ENCODE measurements at regions not wholly inside any gene's neighbourhood (a gene's known extent, or its start where the extent isn't known, plus 50 kb on each side); places are given as distances from the start of the nearest gene placed in this dataset.

DNA sequence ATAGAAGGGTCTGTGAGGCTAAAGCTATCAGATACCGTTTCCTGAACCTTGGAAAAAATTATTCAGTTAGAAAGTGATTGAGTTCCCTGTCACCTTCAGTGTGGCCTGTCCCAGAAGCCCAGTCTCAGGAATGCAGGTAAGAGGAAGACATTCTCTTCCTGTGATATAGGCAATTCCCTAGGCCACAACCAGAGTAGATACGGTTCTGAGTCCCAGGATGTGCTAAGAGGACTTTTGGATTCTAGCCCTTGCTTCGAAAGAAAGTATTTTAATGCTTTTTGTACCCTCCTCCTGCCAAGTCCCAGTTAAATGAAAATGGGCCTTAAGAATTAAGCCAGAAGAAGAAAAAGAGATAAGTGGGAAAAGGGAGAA is 313.5 kb upstream of the PLXNA2 start:
- H3K4me1 Mint-ChIP-seq (ENCODE audit: low read depth): no peaks in the 10 kb centered on the region
- no peak for ATAC-seq (replicated peaks in 1 of 2)
- H3K4me3 Mint-ChIP-seq: no peak overlapping the region
- H3K27me3 Mint-ChIP-seq (ENCODE audit: low read depth): no peaks in the 10 kb centered on the region
- peaks cover 0 to 3% of the 10 kb centered on the region in 2 donors for H3K9me3 Mint-ChIP-seq
- no peak overlapping the region for H3K27ac Mint-ChIP-seq
- no peak for DNase-seq
- H3K36me3 Mint-ChIP-seq (ENCODE audit: insufficient read depth in 2 of 2): no peaks in the 10 kb centered on the region

GRCh38 chr1:208559597-208560329 is 315.6 kb upstream of the PLXNA2 start:
- no peak overlapping the region for H3K4me3 Mint-ChIP-seq
- no peaks in the 10 kb centered on the region for H3K4me1 Mint-ChIP-seq (ENCODE audit: low read depth)
- peaks cover 0 to 4% of the 10 kb centered on the region in 2 donors for H3K9me3 Mint-ChIP-seq
- ATAC-seq (replicated peaks in 1 of 2): no peak
- no peaks in the 10 kb centered on the region for H3K27me3 Mint-ChIP-seq (ENCODE audit: low read depth)
- H3K36me3 Mint-ChIP-seq (ENCODE audit: insufficient read depth in 2 of 2): no peaks in the 10 kb centered on the region
- H3K27ac Mint-ChIP-seq: no peak overlapping the region
- no peak for DNase-seq

- ATAC-seq (replicated peaks in 1 of 2): no peak
- Mint-ChIP-seq H3K4me3 (no peak overlapping the region), H3K27me3 (ENCODE audit: low read depth) (no peaks in the 10 kb centered on the region), H3K4me1 (ENCODE audit: low read depth) (no peaks in the 10 kb centered on the region), H3K9me3 (peaks cover 0 to 4% of the 10 kb centered on the region in 2 donors), H3K27ac (no peak overlapping the region), H3K36me3 (ENCODE audit: insufficient read depth in 2 of 2) (no peaks in the 10 kb centered on the region)
- no peak for DNase-seq
These were observed 318.2 kb upstream of the PLXNA2 start for GRCh38 chr1:208562151-208562960.

DNA sequence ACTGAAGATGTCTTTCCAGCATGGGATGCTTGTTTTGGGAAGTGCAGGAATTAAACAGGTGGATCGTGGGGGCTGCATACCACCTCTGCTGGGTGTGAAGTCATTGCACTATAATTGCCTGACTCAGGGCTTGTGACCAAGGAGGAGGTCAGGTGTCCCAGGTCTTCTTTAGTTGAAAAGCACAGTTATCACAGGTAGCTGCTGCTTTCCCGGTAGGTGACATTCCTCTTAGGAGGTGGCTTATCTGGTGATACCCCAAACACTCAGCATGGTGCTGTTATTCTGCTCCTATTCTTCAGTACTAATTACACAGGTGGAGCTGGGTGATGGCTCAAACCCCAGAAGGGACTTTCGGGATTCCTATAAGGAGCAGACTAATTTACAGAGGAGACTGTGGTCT is 320.3 kb upstream of the PLXNA2 start:
- Mint-ChIP-seq H3K4me1 (ENCODE audit: low read depth) (no peaks in the 10 kb centered on the region), H3K9me3 (peaks cover 4 to 10% of the 10 kb centered on the region in 2 donors), H3K36me3 (ENCODE audit: insufficient read depth in 2 of 2) (peaks cover 0 to 1% of the 10 kb centered on the region in 2 donors), H3K4me3 (no peak overlapping the region), H3K27ac (no peak overlapping the region), H3K27me3 (ENCODE audit: low read depth) (peaks cover 10% of the 10 kb centered on the region)
- ATAC-seq (replicated peaks in 1 of 2): no peak
- DNase-seq: no peak

- Mint-ChIP-seq H3K9me3 (peaks cover 4 to 10% of the 10 kb centered on the region in 2 donors), H3K4me1 (ENCODE audit: low read depth) (no peaks in the 10 kb centered on the region), H3K36me3 (ENCODE audit: insufficient read depth in 2 of 2) (peaks cover 0 to 1% of the 10 kb centered on the region in 2 donors), H3K27me3 (ENCODE audit: low read depth) (peaks cover 18% of the 10 kb centered on the region), H3K4me3 (no peak overlapping the region), H3K27ac (no peak overlapping the region)
- DNase-seq: no peak
- no peak for ATAC-seq (replicated peaks in 1 of 2)
These were observed 321.7 kb upstream of the PLXNA2 start for GRCh38 chr1:208565756-208566440.

DNA sequence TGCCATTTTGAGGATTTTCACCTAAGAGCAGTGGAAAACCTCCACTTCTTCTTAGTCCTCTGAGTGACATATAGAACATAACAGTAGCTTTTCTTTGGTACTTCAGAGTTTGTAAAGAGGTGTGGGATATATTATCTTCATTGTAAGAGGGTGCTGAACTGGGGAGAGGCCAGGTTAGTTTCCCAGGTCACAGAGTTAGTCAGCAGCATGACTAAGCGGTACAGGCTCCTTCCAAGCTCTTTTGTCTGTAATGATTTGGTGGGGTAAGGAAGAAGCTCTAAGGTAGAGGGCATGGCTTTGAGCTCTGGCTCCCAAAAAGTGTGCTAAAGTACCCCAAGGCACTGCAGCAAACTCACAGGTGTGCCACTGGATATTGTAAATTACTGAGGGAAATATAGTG is 325.0 kb upstream of the PLXNA2 start:
- H3K27me3 Mint-ChIP-seq (ENCODE audit: low read depth): peaks cover 18% of the 10 kb centered on the region
- no peak for ATAC-seq (replicated peaks in 1 of 2)

DNA sequence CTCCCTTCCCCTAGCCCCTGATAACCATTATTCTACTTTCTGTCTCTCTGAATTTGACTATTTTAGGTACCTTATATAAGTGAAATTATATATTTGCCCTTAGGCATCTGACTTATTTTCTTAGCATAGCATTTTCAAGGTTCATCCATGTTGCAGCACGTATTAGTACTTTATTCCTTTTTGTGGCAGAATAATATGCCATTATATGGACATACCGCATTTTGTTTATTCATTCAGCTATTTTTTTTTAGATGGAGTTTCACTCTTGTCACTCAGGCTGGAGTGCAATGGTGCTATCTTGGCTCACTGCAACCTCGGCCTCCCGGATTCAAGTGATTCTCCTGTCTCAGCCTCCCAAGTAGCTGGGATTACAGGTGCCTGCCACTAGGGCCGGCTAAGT is 326.2 kb upstream of the PLXNA2 start:
- Mint-ChIP-seq H3K27ac (no peak overlapping the region), H3K4me1 (ENCODE audit: low read depth) (no peaks in the 10 kb centered on the region), H3K4me3 (no peak overlapping the region), H3K36me3 (ENCODE audit: insufficient read depth in 2 of 2) (peaks cover 0 to 1% of the 10 kb centered on the region in 2 donors), H3K9me3 (peaks cover 0 to 10% of the 10 kb centered on the region in 2 donors), H3K27me3 (ENCODE audit: low read depth) (peaks cover 18% of the 10 kb centered on the region)
- ATAC-seq (replicated peaks in 1 of 2) (no peak), DNase-seq (no peak)

More for the DNA sequence above, 325.0 kb upstream of the PLXNA2 start:
- DNase-seq: no peak
- Mint-ChIP-seq H3K4me3 (no peak overlapping the region), H3K36me3 (ENCODE audit: insufficient read depth in 2 of 2) (peaks cover 0 to 1% of the 10 kb centered on the region in 2 donors), H3K4me1 (ENCODE audit: low read depth) (no peaks in the 10 kb centered on the region), H3K9me3 (peaks cover 0 to 10% of the 10 kb centered on the region in 2 donors), H3K27ac (no peak overlapping the region)

DNA sequence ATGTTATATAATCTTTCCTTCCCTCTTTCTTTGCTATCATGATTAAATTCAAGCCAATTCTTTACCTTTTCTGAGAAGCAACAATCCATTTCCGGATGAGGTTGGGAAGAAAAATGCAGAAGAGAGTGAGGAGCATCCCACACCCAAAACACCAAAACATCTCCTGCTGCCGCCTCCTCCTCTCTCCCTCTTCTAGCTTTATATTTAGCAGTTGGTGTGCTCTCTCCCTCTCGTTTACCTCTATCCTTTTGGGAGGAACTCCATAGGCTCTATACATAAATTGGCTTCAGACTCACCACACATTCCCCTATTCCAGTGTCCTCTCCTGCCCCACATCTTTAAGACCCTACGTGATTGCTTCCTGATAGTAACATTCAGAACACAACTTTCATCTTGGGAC is 332.2 kb upstream of the PLXNA2 start:
- no peak overlapping the region for H3K27ac Mint-ChIP-seq
- no peaks in the 10 kb centered on the region for H3K9me3 Mint-ChIP-seq
- no peak overlapping the region for H3K4me3 Mint-ChIP-seq
- H3K4me1 Mint-ChIP-seq (ENCODE audit: low read depth): no peaks in the 10 kb centered on the region
- ATAC-seq (replicated peaks in 1 of 2): no peak
- no peaks in the 10 kb centered on the region for H3K27me3 Mint-ChIP-seq (ENCODE audit: low read depth)
- no peak for DNase-seq
- H3K36me3 Mint-ChIP-seq (ENCODE audit: insufficient read depth in 2 of 2): no peaks in the 10 kb centered on the region

DNA sequence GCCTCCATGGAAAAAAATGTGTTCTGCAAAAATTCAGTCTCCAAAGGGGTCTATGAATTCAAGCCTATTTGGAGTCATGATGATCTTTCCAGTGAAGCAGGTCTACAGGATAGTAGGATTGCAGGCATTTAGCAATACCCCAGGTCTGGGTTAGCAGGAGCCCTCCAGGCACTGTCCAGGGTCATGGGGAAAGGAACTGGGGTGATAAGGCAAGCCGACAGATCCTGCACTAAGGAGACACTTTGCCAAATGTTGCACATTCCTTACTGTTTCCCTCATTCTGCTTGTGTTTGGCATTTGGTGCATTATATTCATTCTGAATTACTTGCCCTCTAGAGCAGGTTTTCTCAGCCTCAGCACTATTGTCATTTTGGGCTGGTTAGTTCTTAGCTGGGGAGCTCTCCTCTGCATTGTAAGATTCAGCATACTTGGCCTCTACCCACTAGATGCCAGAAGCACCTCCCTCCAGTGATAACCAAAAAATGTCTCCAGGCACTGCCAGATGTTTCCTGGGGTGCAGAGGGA is 333.3 kb upstream of the PLXNA2 start:
- Mint-ChIP-seq H3K27me3 (ENCODE audit: low read depth) (no peaks in the 10 kb centered on the region), H3K27ac (no peak overlapping the region), H3K9me3 (no peaks in the 10 kb centered on the region), H3K4me1 (ENCODE audit: low read depth) (no peaks in the 10 kb centered on the region), H3K36me3 (ENCODE audit: insufficient read depth in 2 of 2) (no peaks in the 10 kb centered on the region), H3K4me3 (no peak overlapping the region)
- no peak for DNase-seq
- no peak for ATAC-seq (replicated peaks in 1 of 2)

DNA sequence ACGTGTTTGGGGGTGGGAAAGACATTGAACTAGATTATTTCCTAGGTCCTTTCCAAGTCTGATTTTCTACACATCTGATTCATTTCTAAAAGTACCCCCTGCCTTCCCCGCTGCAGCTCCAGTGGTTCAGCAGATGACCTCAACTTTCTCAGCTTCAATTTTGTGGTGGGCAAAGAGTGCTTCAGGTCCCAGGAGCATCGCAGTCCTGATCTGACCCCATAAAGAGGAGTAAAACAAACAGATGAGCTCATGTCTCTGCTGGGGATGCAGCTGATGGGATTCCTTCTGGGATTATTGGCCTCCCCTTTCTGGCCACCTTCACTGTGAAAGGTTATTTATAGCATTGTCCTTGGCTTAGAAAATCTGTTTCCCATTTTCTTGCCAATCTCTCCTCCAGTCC is 337.0 kb upstream of the PLXNA2 start:
- H3K4me1 Mint-ChIP-seq (ENCODE audit: low read depth): no peaks in the 10 kb centered on the region
- H3K27me3 Mint-ChIP-seq (ENCODE audit: low read depth): no peaks in the 10 kb centered on the region
- DNase-seq (no peak), ATAC-seq (replicated peaks in 1 of 2) (no peak)
- no peaks in the 10 kb centered on the region for H3K36me3 Mint-ChIP-seq (ENCODE audit: insufficient read depth in 2 of 2)
- H3K27ac Mint-ChIP-seq: no peak overlapping the region
- peaks cover 0 to 5% of the 10 kb centered on the region in 2 donors for H3K9me3 Mint-ChIP-seq
- no peak overlapping the region for H3K4me3 Mint-ChIP-seq

- H3K4me1 Mint-ChIP-seq (ENCODE audit: low read depth): no peaks in the 10 kb centered on the region
- H3K27ac Mint-ChIP-seq: no peak overlapping the region
- no peak overlapping the region for H3K4me3 Mint-ChIP-seq
- H3K27me3 Mint-ChIP-seq (ENCODE audit: low read depth): no peaks in the 10 kb centered on the region
- H3K36me3 Mint-ChIP-seq (ENCODE audit: insufficient read depth in 2 of 2): no peaks in the 10 kb centered on the region
- H3K9me3 Mint-ChIP-seq: peaks cover 0 to 5% of the 10 kb centered on the region in 2 donors
- DNase-seq (no peak), ATAC-seq (replicated peaks in 1 of 2) (no peak)
These were observed 337.5 kb upstream of the PLXNA2 start for GRCh38 chr1:208581667-208582066.

- Mint-ChIP-seq H3K4me3 (no peak overlapping the region), H3K27ac (no peak overlapping the region), H3K27me3 (ENCODE audit: low read depth) (no peaks in the 10 kb centered on the region), H3K4me1 (ENCODE audit: low read depth) (no peaks in the 10 kb centered on the region), H3K36me3 (ENCODE audit: insufficient read depth in 2 of 2) (no peaks in the 10 kb centered on the region), H3K9me3 (peaks cover 0 to 5% of the 10 kb centered on the region in 2 donors)
- DNase-seq (no peak), ATAC-seq (replicated peaks in 1 of 2) (no peak)
These were observed 340.1 kb upstream of the PLXNA2 start for GRCh38 chr1:208584167-208584755.

- Mint-ChIP-seq H3K4me3 (no peak overlapping the region), H3K4me1 (ENCODE audit: low read depth) (no peaks in the 10 kb centered on the region), H3K27me3 (ENCODE audit: low read depth) (no peaks in the 10 kb centered on the region), H3K27ac (no peak overlapping the region), H3K36me3 (ENCODE audit: insufficient read depth in 2 of 2) (no peaks in the 10 kb centered on the region), H3K9me3 (peaks cover 2 to 5% of the 10 kb centered on the region in 2 donors)
- DNase-seq (no peak), ATAC-seq (replicated peaks in 1 of 2) (no peak)
These were observed 342.9 kb upstream of the PLXNA2 start for GRCh38 chr1:208587110-208587509.

Measured in activated T-cell treated with anti-CD3 and anti-CD28 coated beads, Interleukin-2, amount 50 U/mL, for 72 hours (primary cell).